ENCODE measurements at regions not wholly inside any gene's neighbourhood (a gene's known extent, or its start where the extent isn't known, plus 50 kb on each side); places are given as distances from the start of the nearest gene placed in this dataset.
A peak's percentile ranks its signal among the peaks of the same experiment; 100 is the strongest.

- peaks cover 24% of the 10 kb centered on the region for H3K27me3 Mint-ChIP-seq (ENCODE audit: unreplicated experiment)
- no peak for TF ChIP-seq CTCF (IDR thresholded peaks at IDR 0.05; ENCODE audit: unreplicated experiment)
- H3K4me3 Mint-ChIP-seq (ENCODE audit: unreplicated experiment), result peak overlapping the region; percentile 9
- peaks cover 100% of the 10 kb centered on the region for H3K4me1 Mint-ChIP-seq (ENCODE audit: unreplicated experiment)
- no peaks in the 10 kb centered on the region for H3K9me3 Mint-ChIP-seq (ENCODE audit: unreplicated experiment)
- peak; percentile 55 for DNase-seq (ENCODE audit: low spot score)
- H3K27ac Mint-ChIP-seq (ENCODE audit: unreplicated experiment), result peak overlapping the region; percentile 94
- peaks cover 24% of the 10 kb centered on the region for H3K36me3 Mint-ChIP-seq (ENCODE audit: low read depth, unreplicated experiment)
Observed at GRCh38 chr17:77472468-77473310, 331.9 kb downstream of the SEC14L1 start.

DNA sequence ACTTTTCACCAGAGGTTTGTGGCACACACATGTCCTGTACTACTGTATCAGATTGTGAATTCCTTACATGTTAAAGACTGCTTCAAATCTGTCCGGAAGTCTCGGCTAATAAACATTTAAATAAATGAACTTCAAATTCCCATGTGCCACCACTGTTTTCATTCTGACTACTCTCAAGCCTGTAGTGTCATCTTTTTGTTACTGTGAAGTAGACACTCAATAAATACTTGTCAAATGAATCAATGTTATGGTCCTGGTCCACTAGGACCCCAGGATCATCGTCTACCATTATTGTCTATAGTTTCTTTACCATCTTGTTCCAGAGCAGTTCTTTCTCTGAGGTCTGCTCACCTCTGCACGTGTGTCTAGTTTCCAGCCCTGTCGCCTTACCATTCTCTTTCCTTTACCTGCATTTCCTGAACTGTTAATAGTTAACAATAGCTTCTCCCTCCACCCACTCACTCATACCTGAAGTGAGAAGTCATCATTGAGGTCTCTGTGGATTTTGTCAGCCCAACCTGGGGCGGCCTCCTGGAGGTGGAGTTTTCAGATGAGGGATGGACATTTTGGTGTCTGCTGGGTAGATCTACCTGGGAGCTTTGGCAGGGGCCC lies 333.0 kb downstream of the SEC14L1 start:
- H3K27me3 Mint-ChIP-seq (ENCODE audit: unreplicated experiment), result peaks cover 23% of the 10 kb centered on the region
- no peak for DNase-seq (ENCODE audit: low spot score)
- TF ChIP-seq CTCF (IDR thresholded peaks at IDR 0.05; ENCODE audit: unreplicated experiment), result no peak
- no peaks in the 10 kb centered on the region for H3K9me3 Mint-ChIP-seq (ENCODE audit: unreplicated experiment)
- peaks cover 19% of the 10 kb centered on the region for H3K36me3 Mint-ChIP-seq (ENCODE audit: low read depth, unreplicated experiment)
- peak overlapping the region; percentile 21 for H3K4me3 Mint-ChIP-seq (ENCODE audit: unreplicated experiment)
- H3K27ac Mint-ChIP-seq (ENCODE audit: unreplicated experiment), result peak overlapping the region; percentile 94
- peaks cover 98% of the 10 kb centered on the region for H3K4me1 Mint-ChIP-seq (ENCODE audit: unreplicated experiment)

GRCh38 chr17:77474292-77474988 lies 333.7 kb downstream of the SEC14L1 start:
- Mint-ChIP-seq H3K27ac (ENCODE audit: unreplicated experiment) (peak overlapping the region; percentile 94), H3K4me1 (ENCODE audit: unreplicated experiment) (peaks cover 98% of the 10 kb centered on the region), H3K36me3 (ENCODE audit: low read depth, unreplicated experiment) (peaks cover 22% of the 10 kb centered on the region), H3K27me3 (ENCODE audit: unreplicated experiment) (peaks cover 20% of the 10 kb centered on the region), H3K9me3 (ENCODE audit: unreplicated experiment) (no peaks in the 10 kb centered on the region), H3K4me3 (ENCODE audit: unreplicated experiment) (no peak overlapping the region)
- DNase-seq (ENCODE audit: low spot score), result no peak
- no peak for TF ChIP-seq CTCF (IDR thresholded peaks at IDR 0.05; ENCODE audit: unreplicated experiment)

DNA sequence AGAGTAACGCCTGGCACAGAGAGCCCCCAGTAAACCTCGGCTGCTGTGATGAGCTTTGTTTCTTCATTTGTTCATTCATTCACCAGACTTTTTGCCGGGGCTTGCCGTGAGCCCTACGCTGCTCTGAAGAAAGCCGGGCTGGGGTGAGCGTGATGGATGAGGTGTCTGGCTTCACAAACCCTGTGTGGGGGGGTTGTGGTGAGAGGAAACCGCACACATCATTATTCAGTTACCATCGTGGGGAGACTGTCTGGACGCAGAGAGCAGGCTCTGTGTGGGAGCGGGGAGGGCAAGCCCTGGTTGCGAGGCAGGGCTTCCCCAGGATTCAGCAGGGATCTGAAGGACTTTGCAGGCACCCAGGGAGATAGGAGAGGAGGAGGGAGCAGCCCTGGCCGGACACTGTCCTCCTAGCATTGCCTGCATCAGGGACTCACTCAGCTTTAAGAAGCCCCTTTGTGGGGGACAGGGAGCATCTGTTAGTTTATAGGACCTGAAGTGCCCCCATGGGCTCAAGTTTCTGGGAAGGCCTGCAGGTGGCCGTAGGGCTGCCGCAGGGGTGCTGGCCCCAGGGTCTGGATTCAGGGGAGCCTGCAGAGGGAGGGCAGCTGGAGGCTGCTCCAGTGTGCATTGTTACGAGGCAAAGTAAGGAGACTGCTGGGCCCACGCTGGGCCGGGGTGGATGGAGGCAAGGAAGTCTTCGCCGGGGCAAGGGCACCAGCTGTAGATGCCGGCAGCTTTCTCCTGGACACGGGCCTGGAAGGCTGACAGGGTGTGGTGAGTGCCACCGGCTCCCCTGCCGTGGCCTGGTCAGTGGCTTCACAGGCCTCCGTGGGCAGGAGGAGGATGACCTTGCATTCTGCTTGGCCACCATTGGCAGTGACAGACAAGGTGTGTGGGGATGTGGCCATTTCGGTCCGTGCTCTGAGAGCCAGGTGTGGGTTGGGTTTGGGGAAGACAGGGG lies 334.5 kb downstream of the SEC14L1 start:
- H3K4me1 Mint-ChIP-seq (ENCODE audit: unreplicated experiment), result peaks cover 96% of the 10 kb centered on the region
- H3K4me3 Mint-ChIP-seq (ENCODE audit: unreplicated experiment), result peak overlapping the region; percentile 11
- TF ChIP-seq CTCF (IDR thresholded peaks at IDR 0.05; ENCODE audit: unreplicated experiment), result no peak
- H3K27ac Mint-ChIP-seq (ENCODE audit: unreplicated experiment), result peak overlapping the region; percentile 48
- H3K36me3 Mint-ChIP-seq (ENCODE audit: low read depth, unreplicated experiment), result peaks cover 15% of the 10 kb centered on the region
- DNase-seq (ENCODE audit: low spot score), result no peak
- peaks cover 19% of the 10 kb centered on the region for H3K27me3 Mint-ChIP-seq (ENCODE audit: unreplicated experiment)
- H3K9me3 Mint-ChIP-seq (ENCODE audit: unreplicated experiment), result no peaks in the 10 kb centered on the region
